Putamen (tissue), 1 donor: ENCODE measurements at regions not wholly inside any gene's neighbourhood (a gene's known extent, or its start where the extent isn't known, plus 50 kb on each side); places are given as distances from the start of the nearest gene placed in this dataset.
"Not testable (repeated sequence)": the region's sequence is repeated elsewhere in the genome, so short reads cannot be mapped to it uniquely, and the experiment has no call there.

Experiments
- DNase-seq: peaks from one replicate; pipeline ENCODE4 v3.0.0-alpha.2; 2016; ENCODE audit warnings: low spot score

DNA sequence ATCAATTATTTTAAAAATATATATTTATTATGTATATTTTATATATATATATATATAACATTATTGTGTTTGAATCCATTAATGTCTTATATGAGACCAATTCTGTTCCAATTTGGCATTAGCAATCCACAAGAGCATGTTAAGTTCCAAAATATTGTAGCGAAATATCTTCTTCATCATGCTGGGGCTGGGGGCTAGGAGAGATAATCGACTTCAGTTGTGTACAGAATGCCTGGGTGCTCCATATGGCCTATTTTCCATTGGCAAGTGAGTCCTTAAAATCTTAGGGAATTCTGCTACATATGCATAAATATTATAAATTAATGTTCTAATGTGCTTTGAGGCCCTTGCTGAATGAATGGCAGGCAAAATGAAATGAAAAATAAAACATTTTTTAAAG lies 117.7 kb downstream of the PCDH7 start:
- DNase-seq: no peak

DNA sequence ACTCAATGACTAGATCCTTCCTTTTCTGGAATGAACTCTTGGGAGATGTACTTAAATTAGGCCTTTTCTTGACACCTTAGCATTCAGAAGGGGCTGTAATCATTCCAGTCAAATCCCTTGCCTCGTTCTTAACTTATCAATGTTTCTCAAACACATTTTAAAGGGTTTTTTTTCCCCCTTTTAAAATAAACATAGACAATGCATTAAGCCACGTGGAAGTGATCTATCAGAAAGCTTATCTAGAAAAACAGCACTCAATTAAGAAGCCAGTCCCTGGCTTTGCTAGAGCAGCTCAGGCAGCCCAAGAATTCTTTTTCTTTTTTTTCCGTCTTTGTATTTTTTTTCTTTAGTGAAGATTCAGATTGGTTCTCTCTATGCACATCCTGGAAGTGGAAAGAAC lies 118.2 kb downstream of the PCDH7 start:
- no peak for DNase-seq

GRCh38 chr4:30839583-30840520 lies 119.7 kb downstream of the PCDH7 start:
- DNase-seq: no peak

GRCh38 chr4:30840571-30840970 lies 120.4 kb downstream of the PCDH7 start:
- no peak for DNase-seq

GRCh38 chr4:30842142-30842541 lies 122.0 kb downstream of the PCDH7 start:
- no peak for DNase-seq

DNA sequence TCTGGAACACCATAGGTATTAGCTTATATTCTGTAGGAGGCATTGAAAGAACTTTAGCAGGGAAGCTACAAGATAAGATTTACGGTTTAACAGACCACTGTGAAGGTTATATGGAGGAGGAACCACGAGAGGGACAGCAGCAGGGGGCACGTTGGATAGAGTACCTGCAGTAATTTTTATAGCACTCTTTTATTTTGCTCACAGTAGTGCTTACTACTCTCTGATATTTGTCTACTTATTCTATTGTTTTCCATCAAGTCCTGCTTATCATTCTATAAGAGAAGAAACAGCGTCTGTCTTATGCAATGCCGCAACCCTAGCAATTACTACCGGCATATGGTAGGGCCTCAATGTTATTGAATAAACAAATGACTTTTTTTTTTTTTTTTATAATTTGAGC lies 122.5 kb downstream of the PCDH7 start:
- no peak for DNase-seq

DNA sequence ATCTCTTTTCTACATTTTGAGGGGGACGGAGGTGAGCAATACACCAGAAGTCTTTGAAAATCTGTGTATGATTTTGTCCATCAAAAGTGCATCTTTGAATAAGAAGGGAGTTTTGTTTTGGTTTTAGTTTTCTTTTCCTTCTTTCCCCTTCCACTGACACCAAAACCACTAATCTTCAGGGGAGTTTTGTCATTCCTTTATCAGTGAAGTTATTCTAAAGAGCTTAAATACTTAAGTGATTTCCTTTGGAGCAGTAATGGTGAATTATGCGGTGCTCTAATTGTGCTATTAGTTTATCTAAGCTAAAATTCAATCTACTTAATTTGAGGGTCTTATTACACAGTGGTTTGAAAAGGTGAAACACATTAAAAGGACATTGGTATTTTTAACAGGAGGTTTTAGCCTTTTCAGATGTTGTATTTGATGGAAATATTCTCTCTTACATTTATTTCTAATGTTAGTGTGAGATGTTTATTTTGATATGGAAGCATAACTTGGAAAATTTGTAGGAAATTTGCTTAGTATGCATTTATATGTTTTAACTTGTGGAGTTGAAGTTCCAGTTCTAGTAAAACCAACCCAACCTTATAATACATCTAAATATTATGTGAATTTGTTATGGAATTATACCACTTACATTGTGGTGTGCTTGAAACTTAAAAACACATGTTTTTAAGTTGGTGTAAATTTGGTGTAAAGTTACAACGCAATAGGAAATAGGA lies 124.9 kb downstream of the PCDH7 start:
- DNase-seq: no peak

GRCh38 chr4:30847167-30847566 lies 127.0 kb downstream of the PCDH7 start:
- no peak for DNase-seq

DNA sequence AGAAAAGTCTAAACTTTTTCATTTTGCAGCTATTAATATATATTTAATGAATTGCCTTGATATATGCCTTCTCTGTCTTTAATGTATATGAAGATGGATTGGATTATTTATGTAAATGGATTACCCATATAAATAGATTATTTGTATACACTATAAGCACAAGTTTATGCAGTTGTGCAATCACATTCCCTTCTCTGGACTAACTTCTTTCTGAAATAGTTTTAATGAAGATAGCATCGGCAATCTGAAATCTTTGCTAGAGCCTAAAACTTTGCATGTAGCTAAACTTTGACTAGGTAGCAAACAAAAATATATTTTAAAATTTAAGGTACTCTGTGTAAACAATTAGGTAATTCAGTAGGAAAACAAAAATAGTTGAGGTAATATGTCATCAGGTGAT lies 127.8 kb downstream of the PCDH7 start:
- DNase-seq: no peak

DNA sequence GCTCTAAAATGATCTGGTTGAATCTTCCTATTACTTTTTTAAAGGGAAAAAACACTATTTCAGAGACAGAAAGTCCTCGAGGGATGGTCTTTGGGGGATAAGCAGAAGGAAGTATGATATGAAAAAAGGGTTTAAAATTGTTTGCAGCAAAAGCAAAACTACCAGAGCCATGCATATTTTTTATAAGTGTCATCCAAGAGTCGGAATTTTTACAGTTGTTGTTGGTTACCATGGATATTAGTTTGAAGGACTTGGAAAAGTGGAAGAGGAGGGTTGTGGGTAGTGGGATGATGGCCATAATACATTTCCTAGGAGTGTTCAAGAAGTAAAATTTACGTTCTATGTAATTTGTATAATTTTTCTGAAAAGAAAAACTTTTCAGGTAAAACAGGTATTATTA lies 134.4 kb downstream of the PCDH7 start:
- DNase-seq: no peak

- DNase-seq: no peak
These were observed 135.1 kb downstream of the PCDH7 start for GRCh38 chr4:30855232-30855631.

GRCh38 chr4:30856795-30857564 lies 136.8 kb downstream of the PCDH7 start:
- peak; percentile 44 for DNase-seq

DNA sequence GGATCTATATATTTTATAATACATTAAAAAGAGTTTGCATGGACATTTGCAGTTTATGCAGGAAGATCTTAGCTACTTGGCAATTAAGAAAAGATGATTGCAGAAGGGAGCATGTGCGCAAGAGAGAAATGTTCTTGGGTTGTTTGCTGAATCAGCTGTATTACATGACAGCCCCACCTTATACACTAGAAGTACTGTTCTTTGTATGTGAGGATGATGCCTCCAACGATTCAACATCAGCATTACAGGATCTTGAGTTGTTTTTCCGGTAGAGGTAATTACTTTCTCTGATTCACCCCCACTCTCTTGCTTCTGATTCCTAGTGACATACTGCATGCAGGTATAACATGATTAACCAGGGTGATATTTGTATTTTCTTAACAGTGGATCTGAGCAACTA lies 140.8 kb downstream of the PCDH7 start:
- DNase-seq: no peak

DNA sequence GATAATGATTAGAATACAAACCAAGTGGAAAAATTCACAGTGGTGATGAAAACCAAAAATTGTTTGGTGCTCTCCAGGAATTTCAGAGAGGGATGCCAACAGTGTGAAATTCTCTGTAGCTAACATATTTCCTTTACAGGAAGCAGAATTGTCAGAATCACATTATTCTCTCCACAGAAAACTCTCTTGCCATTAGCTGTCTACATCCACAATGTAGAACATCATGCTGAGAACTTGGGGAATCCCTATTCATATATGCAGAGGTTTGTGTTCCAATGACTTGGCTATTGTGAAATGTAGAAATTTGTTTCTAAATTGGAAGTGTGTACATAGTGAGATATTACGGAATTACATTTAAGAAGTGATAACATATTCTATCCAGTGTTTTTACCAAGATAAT lies 142.0 kb downstream of the PCDH7 start:
- no peak for DNase-seq

- DNase-seq: no peak
These were observed 142.9 kb downstream of the PCDH7 start for GRCh38 chr4:30863021-30863420.

DNA sequence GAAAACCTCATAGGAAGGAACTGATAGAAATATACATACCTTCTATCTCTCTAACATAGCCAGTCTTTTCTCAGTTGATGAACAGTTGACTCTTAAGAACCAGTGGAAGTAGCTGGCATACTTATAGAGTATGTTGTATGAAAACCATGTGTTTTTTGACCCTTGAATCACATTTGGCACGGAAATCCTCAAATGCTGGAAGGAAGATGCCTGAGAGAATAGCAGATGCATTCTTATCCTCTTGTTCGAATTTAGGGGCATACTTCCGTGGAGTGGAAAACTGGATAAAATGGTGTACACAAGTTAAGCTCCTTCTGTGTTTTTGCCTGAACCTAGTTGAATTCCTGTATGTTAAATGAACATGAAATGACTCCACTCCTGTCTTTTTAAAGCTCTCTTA lies 145.5 kb downstream of the PCDH7 start:
- no peak for DNase-seq

DNA sequence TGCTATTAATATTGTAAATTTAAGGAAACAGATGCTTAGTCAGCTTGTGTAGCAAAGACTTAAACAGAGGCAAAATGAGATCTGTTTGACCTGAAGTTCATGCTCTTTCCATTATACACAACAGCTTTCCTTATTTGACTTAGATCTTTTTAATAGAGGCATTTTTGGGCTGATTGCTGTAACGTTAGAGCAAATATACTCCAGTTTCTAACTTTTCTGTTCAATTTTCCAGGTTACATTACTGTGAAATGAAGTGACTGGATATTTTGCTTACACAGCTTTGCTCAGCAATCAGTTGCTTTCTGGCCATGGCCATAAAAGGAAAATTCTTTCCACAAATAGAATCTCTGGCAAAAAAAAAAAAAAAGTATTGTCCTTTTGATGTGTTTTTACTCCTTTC lies 146.2 kb downstream of the PCDH7 start:
- no peak for DNase-seq

- DNase-seq: no peak
These were observed 146.7 kb downstream of the PCDH7 start for GRCh38 chr4:30866907-30867306.

GRCh38 chr4:30867427-30867826 lies 147.3 kb downstream of the PCDH7 start:
- DNase-seq: no peak

DNA sequence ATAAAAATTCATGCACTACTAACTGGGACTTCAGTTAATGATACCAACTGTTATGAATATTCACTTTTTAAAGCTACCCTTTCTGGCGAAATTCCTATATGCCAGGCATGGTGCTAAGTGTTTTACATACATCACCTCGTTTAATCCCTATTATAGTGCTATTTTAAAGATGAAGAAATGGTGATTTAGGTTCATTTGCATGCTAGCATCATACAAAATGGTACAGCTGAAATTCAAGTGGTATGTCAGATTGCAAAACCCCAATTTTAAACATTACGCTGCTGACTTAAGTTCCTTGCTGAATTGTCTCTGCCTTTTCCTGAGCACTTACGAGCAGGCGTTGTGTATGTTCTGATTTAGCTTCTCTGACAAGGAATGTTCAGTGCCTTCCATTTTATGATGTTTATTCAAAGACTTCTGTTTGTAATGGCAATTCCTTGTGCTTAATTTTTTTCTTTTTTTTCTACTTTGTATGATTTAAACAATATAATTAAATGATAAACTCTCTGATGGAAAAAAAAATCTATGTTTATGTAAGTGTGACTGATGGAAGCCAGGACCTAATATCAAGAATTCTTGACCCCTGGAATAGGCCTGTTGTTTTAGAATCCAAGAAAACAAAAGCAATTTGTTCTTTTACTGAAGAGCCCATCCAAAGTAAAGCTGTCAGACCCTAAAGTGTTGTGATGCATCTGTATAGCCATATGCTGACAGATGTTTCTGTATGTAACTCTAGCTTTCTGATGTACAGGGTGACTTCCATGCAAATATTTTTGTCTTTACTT lies 148.1 kb downstream of the PCDH7 start:
- peak; percentile 18 for DNase-seq

DNA sequence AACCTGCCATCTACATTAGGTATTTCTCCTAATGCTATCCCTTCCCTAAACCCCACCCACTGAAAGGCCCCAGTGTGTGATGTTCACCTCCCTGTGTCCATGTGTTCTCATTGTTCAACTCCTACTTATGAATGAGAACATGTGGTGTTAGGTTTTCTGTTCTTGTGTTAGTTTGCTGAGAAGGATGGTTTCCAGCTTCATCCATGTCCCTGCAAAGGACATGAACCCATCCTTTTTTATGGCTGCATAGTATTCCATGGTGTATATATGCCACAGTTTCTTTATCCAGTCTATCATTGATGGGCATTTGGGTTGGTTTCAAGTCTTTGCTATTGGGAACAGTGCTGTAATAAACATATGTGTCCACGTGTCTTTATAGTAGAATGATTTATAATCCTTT lies 149.2 kb downstream of the PCDH7 start:
- DNase-seq: not testable (repeated sequence)

- DNase-seq: no peak
These were observed 150.3 kb downstream of the PCDH7 start for GRCh38 chr4:30870513-30870912.
